PC-3 (cell line): ENCODE measurements at regions not wholly inside any gene's neighbourhood (a gene's known extent, or its start where the extent isn't known, plus 50 kb on each side); places are given as distances from the start of the nearest gene placed in this dataset.

ENCODE experiments used
- ATAC-seq: fragments of 200-7000 bp; cut with Tn5 transposase; 2 replicates; pipeline ENCODE4 v1.9.1; 2020; ENCODE audit warnings: mild to moderate bottlenecking, moderate library complexity
- BruUV-seq: library from RNA; stranded (reverse); fragments of 400-500 nt; replicated peaks from 2 replicates; lab custom pipeline; 2021; lab: Mats Ljungman, UMichigan
- CTCF ChIA-PET: fragments of 300-600 bp; sonication (Branson Sonifier 250); formaldehyde crosslinking; loops from one replicate; lab custom pipeline; 2022; ENCODE audit warnings: antibody characterized with exemption; lab: Charles Lee
- POLR2A ChIA-PET: fragments of 300-600 bp; sonication (Branson Sonifier 250); formaldehyde crosslinking; loops from one replicate; lab custom pipeline; 2022; ENCODE audit warnings: antibody characterized with exemption; ENCODE audit not compliant: unreplicated experiment; lab: Charles Lee
- DNase-seq: peaks from one replicate; pipeline ENCODE4 v3.0.0-alpha.2; 2015
- H2AFZ ChIP-seq: fragments of 300-600 bp; sonication (generic); 2 replicates; pipeline ENCODE4 v1.6.0; 2016; ENCODE audit warnings: antibody characterized with exemption, low read length
- H3F3A ChIP-seq: fragments of 300-600 bp; sonication (generic); one replicate; pipeline ENCODE4 v1.6.0; 2017; ENCODE audit warnings: antibody characterized with exemption, low read length, control low read depth, mild to moderate bottlenecking; ENCODE audit not compliant: unreplicated experiment
- H3K27ac ChIP-seq: fragments of 300-600 bp; sonication (generic); 2 replicates; pipeline ENCODE4 v1.5.1; 2016; ENCODE audit warnings: mild to moderate bottlenecking, low read length
- H3K27me3 ChIP-seq: fragments of 300-600 bp; sonication (generic); 2 replicates; pipeline ENCODE4 v1.6.1; 2016; ENCODE audit warnings: low read length, mixed read lengths
- H3K36me3 ChIP-seq: fragments of 300-600 bp; sonication (generic); 2 replicates; pipeline ENCODE4 v1.6.1; 2016; ENCODE audit warnings: low read depth, mixed run types, low read length, mixed read lengths
- H3K4me1 ChIP-seq: fragments of 300-600 bp; sonication (generic); 2 replicates; pipeline ENCODE4 v1.5.1; 2016; ENCODE audit warnings: low read length; ENCODE audit not compliant: insufficient read depth
- H3K4me2 ChIP-seq: fragments of 300-600 bp; sonication (generic); 2 replicates; pipeline ENCODE4 v1.6.0; 2016; ENCODE audit warnings: low read length
- H3K4me3 ChIP-seq: fragments of 300-600 bp; sonication (generic); 2 replicates; pipeline ENCODE4 v1.5.1; 2016; ENCODE audit warnings: mild to moderate bottlenecking, low read length, mixed read lengths
- H3K79me2 ChIP-seq: fragments of 300-600 bp; sonication (generic); 2 replicates; pipeline ENCODE4 v1.6.1; 2017; ENCODE audit warnings: low read length, mixed read lengths
- H3K9ac ChIP-seq: fragments of 300-600 bp; sonication (generic); 2 replicates; pipeline ENCODE4 v1.6.0; 2016; ENCODE audit warnings: mild to moderate bottlenecking, low read length
- H3K9me2 ChIP-seq: fragments of 300-600 bp; sonication (generic); replicated peaks from 2 replicates; pipeline ENCODE4 v1.6.1; 2016; ENCODE audit warnings: mixed run types, low read length, mixed read lengths
- H3K9me3 ChIP-seq: fragments of 300-600 bp; sonication (generic); 2 replicates; pipeline ENCODE4 v1.6.1; 2016; ENCODE audit warnings: low read length, mixed read lengths
- H4K20me1 ChIP-seq: fragments of 300-600 bp; sonication (generic); 2 replicates; pipeline ENCODE4 v1.6.1; 2016; ENCODE audit warnings: low read length, mixed read lengths
- EZH2 ChIP-seq: fragments of 300-600 bp; sonication (generic); IDR thresholded peaks from one replicate; pipeline ENCODE4 v1.6.1; 2017; ENCODE audit warnings: antibody characterized with exemption, mild to moderate bottlenecking, low read length; ENCODE audit not compliant: unreplicated experiment
- EZH2phosphoT487 ChIP-seq: fragments of 300-600 bp; sonication (generic); IDR thresholded peaks from 2 replicates; pipeline ENCODE4 v1.6.1; 2018; ENCODE audit warnings: mild to moderate bottlenecking, antibody characterized with exemption, low read length, borderline replicate concordance
- intact Hi-C: fragments of 100-400 bp; cut with micrococcal nuclease; formaldehyde crosslinking; loops from 2 replicates; pipeline ENCODE4 v1.9.0; 2023
- TF ChIP-seq, protein P1 (sequence below): fragments of 300-600 bp; sonication (generic); conservative IDR thresholded peaks from 2 replicates; pipeline ENCODE4 v1.5.1; 2017; ENCODE audit warnings: antibody characterized with exemption, low read depth, mild to moderate bottlenecking, low read length

GRCh38 chr7:118757066-118757465, 532.6 kb downstream of the ANKRD7 start:
- H3K27me3 ChIP-seq, result no peaks in the 10 kb centered on the region
- H3K4me3 ChIP-seq, result no peak overlapping the region
- H3K4me2 ChIP-seq, result no peak overlapping the region
- no peak overlapping the region for H3K27ac ChIP-seq
- no peak overlapping the region for H3K9ac ChIP-seq
- H3K9me2 ChIP-seq, result no peaks in the 10 kb centered on the region
- TF ChIP-seq, protein P1, sequence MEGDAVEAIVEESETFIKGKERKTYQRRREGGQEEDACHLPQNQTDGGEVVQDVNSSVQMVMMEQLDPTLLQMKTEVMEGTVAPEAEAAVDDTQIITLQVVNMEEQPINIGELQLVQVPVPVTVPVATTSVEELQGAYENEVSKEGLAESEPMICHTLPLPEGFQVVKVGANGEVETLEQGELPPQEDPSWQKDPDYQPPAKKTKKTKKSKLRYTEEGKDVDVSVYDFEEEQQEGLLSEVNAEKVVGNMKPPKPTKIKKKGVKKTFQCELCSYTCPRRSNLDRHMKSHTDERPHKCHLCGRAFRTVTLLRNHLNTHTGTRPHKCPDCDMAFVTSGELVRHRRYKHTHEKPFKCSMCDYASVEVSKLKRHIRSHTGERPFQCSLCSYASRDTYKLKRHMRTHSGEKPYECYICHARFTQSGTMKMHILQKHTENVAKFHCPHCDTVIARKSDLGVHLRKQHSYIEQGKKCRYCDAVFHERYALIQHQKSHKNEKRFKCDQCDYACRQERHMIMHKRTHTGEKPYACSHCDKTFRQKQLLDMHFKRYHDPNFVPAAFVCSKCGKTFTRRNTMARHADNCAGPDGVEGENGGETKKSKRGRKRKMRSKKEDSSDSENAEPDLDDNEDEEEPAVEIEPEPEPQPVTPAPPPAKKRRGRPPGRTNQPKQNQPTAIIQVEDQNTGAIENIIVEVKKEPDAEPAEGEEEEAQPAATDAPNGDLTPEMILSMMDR, result no peak
- no peak for DNase-seq
- H3F3A ChIP-seq, result no peaks in the 10 kb centered on the region
- ChIA-PET POLR2A (no interaction called here), CTCF (no interaction called here)
- intact Hi-C loops, result no loop called here
- H4K20me1 ChIP-seq, result no peaks in the 10 kb centered on the region
- peaks cover 4% of the 10 kb centered on the region; the same call in 1 of the 2 replicates for H3K9me3 ChIP-seq
- no TSS peak for BruUV-seq
- H2AFZ ChIP-seq, result no peak overlapping the region
- ATAC-seq, result no peak
- H3K79me2 ChIP-seq, result no peaks in the 10 kb centered on the region
- H3K36me3 ChIP-seq, result no peaks in the 10 kb centered on the region
- H3K4me1 ChIP-seq, result no peaks in the 10 kb centered on the region

DNA sequence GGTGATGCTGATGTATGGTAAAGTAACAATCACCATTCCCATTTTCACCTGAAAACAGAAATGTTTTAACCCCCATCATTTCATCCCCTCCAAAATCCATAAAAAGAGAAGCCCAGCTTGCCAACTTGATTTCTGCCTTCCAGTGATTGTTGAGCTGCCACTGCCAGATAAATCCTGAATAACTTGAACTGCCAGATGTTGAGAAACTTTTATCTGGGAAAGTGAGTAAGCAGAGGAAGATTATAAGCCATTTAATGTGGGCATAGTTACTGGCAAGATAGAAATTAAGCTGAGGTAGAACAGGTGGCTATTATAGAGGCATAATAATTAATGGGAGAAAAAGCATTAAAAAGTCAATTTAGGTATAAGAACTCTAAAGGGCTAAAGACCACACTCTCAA, 534.1 kb downstream of the ANKRD7 start:
- H3F3A ChIP-seq, result no peaks in the 10 kb centered on the region
- no peak overlapping the region for H3K4me2 ChIP-seq
- no TSS peak for BruUV-seq
- ChIA-PET CTCF (no interaction called here), POLR2A (no interaction called here)
- intact Hi-C loops, result no loop called here
- DNase-seq, result no peak
- no peak overlapping the region for H2AFZ ChIP-seq
- H4K20me1 ChIP-seq, result no peaks in the 10 kb centered on the region
- no peak for ATAC-seq
- H3K36me3 ChIP-seq, result no peaks in the 10 kb centered on the region
- TF ChIP-seq EZH2phosphoT487 (no peak), EZH2 (no peak)
- H3K9ac ChIP-seq, result no peak overlapping the region
- no peaks in the 10 kb centered on the region for H3K4me1 ChIP-seq
- no peaks in the 10 kb centered on the region for H3K9me2 ChIP-seq
- no peaks in the 10 kb centered on the region for H3K27me3 ChIP-seq
- H3K79me2 ChIP-seq, result no peaks in the 10 kb centered on the region
- H3K4me3 ChIP-seq, result no peak overlapping the region
- no peak overlapping the region for H3K27ac ChIP-seq
- H3K9me3 ChIP-seq, result peaks cover 4% of the 10 kb centered on the region; the same call in 1 of the 2 replicates

GRCh38 chr7:118759921-118760320, 535.4 kb downstream of the ANKRD7 start:
- intact Hi-C loops, result no loop called here
- Histone ChIP-seq H3K27ac (no peak overlapping the region), H3K79me2 (no peaks in the 10 kb centered on the region), H4K20me1 (no peaks in the 10 kb centered on the region), H3K9ac (no peak overlapping the region), H3K4me2 (no peak overlapping the region), H3F3A (no peaks in the 10 kb centered on the region), H3K27me3 (no peaks in the 10 kb centered on the region), H2AFZ (no peak overlapping the region), H3K4me1 (no peaks in the 10 kb centered on the region), H3K36me3 (no peaks in the 10 kb centered on the region), H3K4me3 (no peak overlapping the region), H3K9me2 (no peaks in the 10 kb centered on the region), H3K9me3 (no peaks in the 10 kb centered on the region)
- no TSS peak for BruUV-seq
- TF ChIP-seq, protein P1, result no peak
- TF ChIP-seq EZH2phosphoT487 (no peak), EZH2 (no peak)
- ATAC-seq (no peak), DNase-seq (no peak)
- ChIA-PET CTCF (no interaction called here), POLR2A (no interaction called here)
